ENCODE measurements at regions not wholly inside any gene's neighbourhood (a gene's known extent, or its start where the extent isn't known, plus 50 kb on each side); places are given as distances from the start of the nearest gene placed in this dataset.

- Histone ChIP-seq H3K4me2 (no peak overlapping the region), H3K79me2 (ENCODE audit: low read depth) (no peaks in the 10 kb centered on the region), H3K9me3 (ENCODE audit: low read depth) (no peaks in the 10 kb centered on the region), H2AFZ (replicated peaks) (no peak overlapping the region), H3K9ac (no peak overlapping the region), H3K27ac (no peak overlapping the region), H3K27me3 (no peaks in the 10 kb centered on the region), H3K4me1 (no peaks in the 10 kb centered on the region), H3F3A (ENCODE audit: low read depth) (no peaks in the 10 kb centered on the region), H3K36me3 (no peaks in the 10 kb centered on the region), H3K4me3 (no peak overlapping the region), H4K20me1 (ENCODE audit: low read depth) (no peaks in the 10 kb centered on the region)
- Mint-ChIP-seq H3K9me3 (no peaks in the 10 kb centered on the region), H3K27me3 (ENCODE audit: insufficient read depth, low read depth) (no peaks in the 10 kb centered on the region), H3K4me1 (peaks cover 4% of the 10 kb centered on the region), H3K27ac (no peak overlapping the region), H3K4me3 (no peak overlapping the region), H3K36me3 (no peaks in the 10 kb centered on the region)
- no peak for TF ChIP-seq EZH2phosphoT487 (IDR thresholded peaks at IDR 0.05)
- TF ChIP-seq EZH2 (IDR thresholded peaks at IDR 0.05), result no peak
- TF ChIP-seq CTCF (IDR thresholded peaks at IDR 0.05), result no peak
- DNase-seq (ENCODE audit: low spot score), result no peak
Observed at GRCh38 chr4:151472711-151473110, 63.7 kb downstream of the FHIP1A start.

GRCh38 chr4:151473521-151474097, 64.6 kb downstream of the FHIP1A start:
- DNase-seq (ENCODE audit: low spot score), result no peak
- Histone ChIP-seq H2AFZ (replicated peaks) (no peak overlapping the region), H3K4me3 (no peak overlapping the region), H3K9ac (no peak overlapping the region), H3K36me3 (no peaks in the 10 kb centered on the region), H3F3A (ENCODE audit: low read depth) (no peaks in the 10 kb centered on the region), H3K4me1 (no peaks in the 10 kb centered on the region), H3K27me3 (no peaks in the 10 kb centered on the region), H3K4me2 (no peak overlapping the region), H4K20me1 (ENCODE audit: low read depth) (no peaks in the 10 kb centered on the region), H3K79me2 (ENCODE audit: low read depth) (no peaks in the 10 kb centered on the region), H3K9me3 (ENCODE audit: low read depth) (no peaks in the 10 kb centered on the region), H3K27ac (no peak overlapping the region)
- Mint-ChIP-seq H3K27me3 (ENCODE audit: insufficient read depth, low read depth) (no peaks in the 10 kb centered on the region), H3K4me3 (no peak overlapping the region), H3K4me1 (no peaks in the 10 kb centered on the region), H3K27ac (no peak overlapping the region), H3K36me3 (no peaks in the 10 kb centered on the region), H3K9me3 (no peaks in the 10 kb centered on the region)
- TF ChIP-seq EZH2 (IDR thresholded peaks at IDR 0.05) (no peak), CTCF (IDR thresholded peaks at IDR 0.05) (no peak), EZH2phosphoT487 (IDR thresholded peaks at IDR 0.05) (no peak)

GRCh38 chr4:151475035-151475714, 66.2 kb downstream of the FHIP1A start:
- no peaks in the 10 kb centered on the region for H4K20me1 ChIP-seq (ENCODE audit: low read depth)
- Mint-ChIP-seq H3K4me1 (no peaks in the 10 kb centered on the region), H3K36me3 (no peaks in the 10 kb centered on the region), H3K27me3 (ENCODE audit: insufficient read depth, low read depth) (no peaks in the 10 kb centered on the region), H3K27ac (no peak overlapping the region), H3K9me3 (no peaks in the 10 kb centered on the region), H3K4me3 (no peak overlapping the region)
- no peaks in the 10 kb centered on the region for H3K36me3 ChIP-seq
- H3K4me3 ChIP-seq, result no peak overlapping the region
- no peak for DNase-seq (ENCODE audit: low spot score)
- H3K27me3 ChIP-seq, result no peaks in the 10 kb centered on the region
- H3K9ac ChIP-seq, result no peak overlapping the region
- no peaks in the 10 kb centered on the region for H3K9me3 ChIP-seq (ENCODE audit: low read depth)
- no peak overlapping the region for H3K4me2 ChIP-seq
- no peaks in the 10 kb centered on the region for H3F3A ChIP-seq (ENCODE audit: low read depth)
- no peak for TF ChIP-seq EZH2phosphoT487 (IDR thresholded peaks at IDR 0.05)
- TF ChIP-seq CTCF (IDR thresholded peaks at IDR 0.05), result no peak
- no peak for TF ChIP-seq EZH2 (IDR thresholded peaks at IDR 0.05)
- no peak overlapping the region for H3K27ac ChIP-seq
- no peaks in the 10 kb centered on the region for H3K79me2 ChIP-seq (ENCODE audit: low read depth)
- H3K4me1 ChIP-seq, result no peaks in the 10 kb centered on the region
- H2AFZ ChIP-seq (replicated peaks), result no peak overlapping the region

Measured in neural progenitor cell (in vitro differentiated cells).